ENCODE measurements at regions not wholly inside any gene's neighbourhood (a gene's known extent, or its start where the extent isn't known, plus 50 kb on each side); places are given as distances from the start of the nearest gene placed in this dataset.

DNA sequence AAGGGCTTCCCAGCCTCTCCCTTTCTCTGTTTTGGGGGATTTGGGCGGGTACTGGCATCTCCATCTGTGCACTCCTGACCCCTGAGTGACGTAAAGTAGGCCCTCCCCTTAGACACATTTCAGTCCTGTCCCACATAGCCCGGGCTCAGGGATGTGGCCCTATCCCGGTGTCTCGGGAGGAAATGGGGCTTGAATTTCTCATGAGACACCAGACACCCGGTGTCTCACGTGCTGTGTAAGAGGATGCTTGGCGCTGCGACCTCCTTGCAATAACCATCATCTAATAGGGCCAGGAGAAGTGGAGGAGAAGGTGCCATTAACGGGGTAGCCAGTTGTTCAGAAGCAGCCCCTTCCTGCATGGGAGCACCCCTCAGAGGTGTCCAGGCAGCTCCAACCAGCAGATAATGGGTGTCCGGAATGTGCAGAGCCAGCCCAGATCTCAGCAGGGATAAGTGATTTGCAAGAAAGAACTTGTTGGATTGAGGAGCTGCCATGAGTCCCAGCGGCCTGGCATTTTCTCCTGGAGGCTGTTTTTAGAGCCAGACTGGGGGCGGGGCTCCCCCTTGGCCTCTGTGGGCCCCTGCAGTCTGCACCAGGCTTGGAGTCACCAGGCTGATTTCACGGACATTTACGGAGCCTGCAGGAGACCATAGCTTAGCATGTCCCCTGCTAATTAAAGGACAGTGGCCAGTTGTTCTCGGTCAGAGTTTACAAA is 372.0 kb downstream of the PREX1 start:
- no TSS peak for BruUV-seq (replicated peaks)
- H3K9me3 ChIP-seq (ENCODE audit: low read depth, low read length, poor library complexity, severe bottlenecking) = no peaks in the 10 kb centered on the region
- TF ChIP-seq EZH2 (IDR thresholded peaks at IDR 0.05; ENCODE audit: borderline replicate concordance, low read depth, low read length, poor library complexity, severe bottlenecking) = no peak
- TF ChIP-seq, protein P1, sequence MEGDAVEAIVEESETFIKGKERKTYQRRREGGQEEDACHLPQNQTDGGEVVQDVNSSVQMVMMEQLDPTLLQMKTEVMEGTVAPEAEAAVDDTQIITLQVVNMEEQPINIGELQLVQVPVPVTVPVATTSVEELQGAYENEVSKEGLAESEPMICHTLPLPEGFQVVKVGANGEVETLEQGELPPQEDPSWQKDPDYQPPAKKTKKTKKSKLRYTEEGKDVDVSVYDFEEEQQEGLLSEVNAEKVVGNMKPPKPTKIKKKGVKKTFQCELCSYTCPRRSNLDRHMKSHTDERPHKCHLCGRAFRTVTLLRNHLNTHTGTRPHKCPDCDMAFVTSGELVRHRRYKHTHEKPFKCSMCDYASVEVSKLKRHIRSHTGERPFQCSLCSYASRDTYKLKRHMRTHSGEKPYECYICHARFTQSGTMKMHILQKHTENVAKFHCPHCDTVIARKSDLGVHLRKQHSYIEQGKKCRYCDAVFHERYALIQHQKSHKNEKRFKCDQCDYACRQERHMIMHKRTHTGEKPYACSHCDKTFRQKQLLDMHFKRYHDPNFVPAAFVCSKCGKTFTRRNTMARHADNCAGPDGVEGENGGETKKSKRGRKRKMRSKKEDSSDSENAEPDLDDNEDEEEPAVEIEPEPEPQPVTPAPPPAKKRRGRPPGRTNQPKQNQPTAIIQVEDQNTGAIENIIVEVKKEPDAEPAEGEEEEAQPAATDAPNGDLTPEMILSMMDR (conservative IDR thresholded peaks at IDR 0.05; ENCODE audit: low read depth, low read length) = no peak
- no peaks in the 10 kb centered on the region for H3K36me3 ChIP-seq (ENCODE audit: insufficient read depth, low read length, poor library complexity, severe bottlenecking)
- no peak for DNase-seq (ENCODE audit: low spot score)
- peaks cover 13% of the 10 kb centered on the region for H3K4me1 ChIP-seq (ENCODE audit: insufficient read depth, low read length, poor library complexity, severe bottlenecking)
- H3K27me3 ChIP-seq (replicated peaks; ENCODE audit: insufficient read depth, low read depth, low read length, poor library complexity) = peaks cover 9% of the 10 kb centered on the region
- POLR2A ChIA-PET (ENCODE audit: low non-redundant PET) = no interaction called here
- intact Hi-C loops (cut with micrococcal nuclease; ENCODE audit: unreplicated experiment) = no loop called here
- no peak overlapping the region for H3K27ac ChIP-seq (ENCODE audit: low read depth, low read length, poor library complexity, severe bottlenecking)
- CTCF ChIA-PET = no interaction called here
- no peak overlapping the region for H3K4me3 ChIP-seq (ENCODE audit: low read depth, low read length, poor library complexity, severe bottlenecking)

DNA sequence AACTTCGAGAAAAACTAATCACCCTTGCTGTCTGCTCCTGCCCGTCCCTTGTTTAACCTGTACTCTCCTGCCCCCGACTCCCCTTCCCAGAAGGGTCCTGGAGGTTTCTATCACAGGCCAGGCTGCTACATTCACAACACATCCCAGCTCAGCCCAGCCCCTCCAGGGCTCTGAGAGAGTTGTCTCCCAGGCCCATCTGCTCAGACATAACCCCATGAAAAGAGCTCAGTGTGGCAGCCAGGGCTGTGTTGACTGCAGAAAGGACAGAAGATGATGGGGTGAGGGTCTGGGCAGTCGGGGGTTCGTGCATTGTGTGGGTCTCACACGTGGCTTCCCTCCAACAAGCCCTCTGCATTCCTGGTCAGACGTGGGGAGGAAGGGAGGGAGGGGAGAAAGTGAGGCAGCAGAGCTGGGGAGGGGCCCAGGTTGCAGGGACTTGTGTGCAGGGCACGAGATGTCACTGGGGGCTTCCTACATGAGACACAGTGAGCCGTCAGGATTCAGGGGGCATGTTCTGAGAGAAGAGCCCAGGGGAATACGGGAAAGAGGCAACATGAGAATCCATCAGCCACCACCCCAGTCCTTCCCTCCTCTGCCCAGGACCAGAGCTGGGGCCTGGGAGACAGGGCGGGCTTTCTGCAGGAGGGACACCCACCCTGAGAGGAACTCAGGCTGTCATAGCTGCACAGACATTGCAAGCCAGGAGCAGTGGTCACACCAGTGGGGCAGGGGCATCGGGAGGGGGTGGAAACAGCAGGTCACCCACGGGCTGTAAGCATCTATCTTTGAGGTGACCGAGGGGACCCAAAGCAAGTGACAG is 372.9 kb downstream of the PREX1 start:
- Histone ChIP-seq H3K27me3 (replicated peaks; ENCODE audit: insufficient read depth, low read depth, low read length, poor library complexity) (peaks cover 3% of the 10 kb centered on the region), H3K4me1 (ENCODE audit: insufficient read depth, low read length, poor library complexity, severe bottlenecking) (peaks cover 13% of the 10 kb centered on the region), H3K4me3 (ENCODE audit: low read depth, low read length, poor library complexity, severe bottlenecking) (no peak overlapping the region), H3K9me3 (ENCODE audit: low read depth, low read length, poor library complexity, severe bottlenecking) (no peaks in the 10 kb centered on the region), H3K36me3 (ENCODE audit: insufficient read depth, low read length, poor library complexity, severe bottlenecking) (no peaks in the 10 kb centered on the region), H3K27ac (ENCODE audit: low read depth, low read length, poor library complexity, severe bottlenecking) (no peak overlapping the region)
- no TSS peak for BruUV-seq (replicated peaks)
- CTCF ChIA-PET = no interaction called here
- intact Hi-C loops (cut with micrococcal nuclease; ENCODE audit: unreplicated experiment) = no loop called here
- POLR2A ChIA-PET (ENCODE audit: low non-redundant PET) = no interaction called here
- DNase-seq (ENCODE audit: low spot score) = no peak
- TF ChIP-seq, protein P1 (conservative IDR thresholded peaks at IDR 0.05; ENCODE audit: low read depth, low read length) = no peak
- TF ChIP-seq EZH2 (IDR thresholded peaks at IDR 0.05; ENCODE audit: borderline replicate concordance, low read depth, low read length, poor library complexity, severe bottlenecking) = no peak

DNA sequence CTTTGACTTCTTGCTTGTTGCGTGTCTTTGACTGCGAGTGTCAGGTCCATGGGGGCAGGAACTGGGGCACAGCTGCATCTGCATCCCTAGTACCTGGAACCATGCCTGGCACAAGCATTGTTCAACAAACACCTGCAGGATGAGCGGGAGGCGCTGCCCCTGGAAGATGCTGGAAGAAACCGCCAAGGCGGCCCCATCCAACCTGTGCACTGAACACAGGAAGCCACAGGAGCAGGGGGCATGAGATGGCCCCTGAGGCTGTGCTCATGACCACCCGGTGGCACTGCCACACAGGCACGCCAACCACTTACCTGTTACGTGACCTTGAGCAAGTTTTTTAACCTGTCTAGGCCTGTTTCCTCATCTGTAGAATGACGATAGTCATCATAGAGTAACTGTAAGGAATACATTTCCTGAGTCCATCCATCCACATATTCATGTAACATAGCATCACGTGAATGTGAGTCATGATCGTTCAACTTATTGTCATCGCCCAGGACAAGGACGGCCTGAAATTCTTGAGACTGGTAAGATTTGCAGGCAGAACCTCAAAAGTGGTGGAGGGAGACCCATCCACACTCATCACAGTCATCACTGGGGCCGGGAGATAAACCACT is 374.2 kb downstream of the PREX1 start:
- no peaks in the 10 kb centered on the region for H3K36me3 ChIP-seq (ENCODE audit: insufficient read depth, low read length, poor library complexity, severe bottlenecking)
- H3K4me1 ChIP-seq (ENCODE audit: insufficient read depth, low read length, poor library complexity, severe bottlenecking) = peaks cover 13% of the 10 kb centered on the region
- no peak overlapping the region for H3K27ac ChIP-seq (ENCODE audit: low read depth, low read length, poor library complexity, severe bottlenecking)
- TF ChIP-seq, protein P1 (conservative IDR thresholded peaks at IDR 0.05; ENCODE audit: low read depth, low read length) = no peak
- TF ChIP-seq EZH2 (IDR thresholded peaks at IDR 0.05; ENCODE audit: borderline replicate concordance, low read depth, low read length, poor library complexity, severe bottlenecking) = no peak
- no peak overlapping the region for H3K4me3 ChIP-seq (ENCODE audit: low read depth, low read length, poor library complexity, severe bottlenecking)
- BruUV-seq (replicated peaks) = no TSS peak
- no peak for DNase-seq (ENCODE audit: low spot score)
- H3K27me3 ChIP-seq (replicated peaks; ENCODE audit: insufficient read depth, low read depth, low read length, poor library complexity) = peaks cover 3% of the 10 kb centered on the region
- CTCF ChIA-PET = no interaction called here
- no peaks in the 10 kb centered on the region for H3K9me3 ChIP-seq (ENCODE audit: low read depth, low read length, poor library complexity, severe bottlenecking)
- POLR2A ChIA-PET (ENCODE audit: low non-redundant PET) = no interaction called here
- intact Hi-C loops (cut with micrococcal nuclease; ENCODE audit: unreplicated experiment) = no loop called here

Data from A673 (cell line).